ENCODE measurements at regions not wholly inside any gene's neighbourhood (a gene's known extent, or its start where the extent isn't known, plus 50 kb on each side); places are given as distances from the start of the nearest gene placed in this dataset.

- TF ChIP-seq CTCF (IDR thresholded peaks at IDR 0.05; ENCODE audit: low read depth, low read length) (no peak), EZH2phosphoT487 (IDR thresholded peaks at IDR 0.05; ENCODE audit: low read depth) (no peak)
These were observed 70.3 kb upstream of the PRMT8 start for GRCh38 chr12:3420693-3421092.
